ENCODE measurements at regions not wholly inside any gene's neighbourhood (a gene's known extent, or its start where the extent isn't known, plus 50 kb on each side); places are given as distances from the start of the nearest gene placed in this dataset.

DNA sequence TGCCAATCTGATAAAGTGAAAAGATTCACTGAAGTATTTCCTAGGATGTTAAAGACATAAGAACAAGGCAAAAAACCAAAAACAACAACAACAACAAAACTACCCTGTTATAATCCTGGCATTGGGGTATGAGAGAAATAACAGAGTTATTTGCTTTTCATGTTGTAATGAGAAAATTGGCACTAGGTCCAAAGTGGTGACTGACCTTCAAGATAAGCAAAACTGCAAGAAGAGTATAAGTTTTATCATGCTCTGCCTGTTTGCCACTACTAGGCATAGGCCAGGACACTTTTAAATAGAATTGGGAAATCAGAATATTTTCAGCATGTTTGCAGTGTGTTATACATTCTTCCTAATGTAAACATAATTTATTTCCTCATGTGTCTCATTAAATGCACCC lies 140.1 kb upstream of the CPM start:
- TF ChIP-seq RAD21 (IDR thresholded peaks at IDR 0.05 in 1 of 2, conservative IDR thresholded peaks at IDR 0.05 in 1 of 2; ENCODE audit: low read depth in 2 of 2, low read length in 2 of 2) (no peak), CHD2 (IDR thresholded peaks at IDR 0.05; ENCODE audit: low read length) (no peak), POLR2A (IDR thresholded peaks at IDR 0.05; ENCODE audit: control extremely low read depth in 1 of 2, low read depth in 2 of 2, low read length in 2 of 2) (no peak), TAF1 (IDR thresholded peaks at IDR 0.05; ENCODE audit: low read depth, low read length) (no peak), POLR2AphosphoS5 (IDR thresholded peaks at IDR 0.05; ENCODE audit: low read depth, low read length) (no peak)
- TF ChIP-seq, protein P1, sequence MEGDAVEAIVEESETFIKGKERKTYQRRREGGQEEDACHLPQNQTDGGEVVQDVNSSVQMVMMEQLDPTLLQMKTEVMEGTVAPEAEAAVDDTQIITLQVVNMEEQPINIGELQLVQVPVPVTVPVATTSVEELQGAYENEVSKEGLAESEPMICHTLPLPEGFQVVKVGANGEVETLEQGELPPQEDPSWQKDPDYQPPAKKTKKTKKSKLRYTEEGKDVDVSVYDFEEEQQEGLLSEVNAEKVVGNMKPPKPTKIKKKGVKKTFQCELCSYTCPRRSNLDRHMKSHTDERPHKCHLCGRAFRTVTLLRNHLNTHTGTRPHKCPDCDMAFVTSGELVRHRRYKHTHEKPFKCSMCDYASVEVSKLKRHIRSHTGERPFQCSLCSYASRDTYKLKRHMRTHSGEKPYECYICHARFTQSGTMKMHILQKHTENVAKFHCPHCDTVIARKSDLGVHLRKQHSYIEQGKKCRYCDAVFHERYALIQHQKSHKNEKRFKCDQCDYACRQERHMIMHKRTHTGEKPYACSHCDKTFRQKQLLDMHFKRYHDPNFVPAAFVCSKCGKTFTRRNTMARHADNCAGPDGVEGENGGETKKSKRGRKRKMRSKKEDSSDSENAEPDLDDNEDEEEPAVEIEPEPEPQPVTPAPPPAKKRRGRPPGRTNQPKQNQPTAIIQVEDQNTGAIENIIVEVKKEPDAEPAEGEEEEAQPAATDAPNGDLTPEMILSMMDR (IDR thresholded peaks at IDR 0.05; ENCODE audit: control extremely low read depth in 1 of 3, insufficient read depth in 1 of 3, low read depth in 1 of 3, low read length in 3 of 3), result no peak
- TF ChIP-seq, protein P2, sequence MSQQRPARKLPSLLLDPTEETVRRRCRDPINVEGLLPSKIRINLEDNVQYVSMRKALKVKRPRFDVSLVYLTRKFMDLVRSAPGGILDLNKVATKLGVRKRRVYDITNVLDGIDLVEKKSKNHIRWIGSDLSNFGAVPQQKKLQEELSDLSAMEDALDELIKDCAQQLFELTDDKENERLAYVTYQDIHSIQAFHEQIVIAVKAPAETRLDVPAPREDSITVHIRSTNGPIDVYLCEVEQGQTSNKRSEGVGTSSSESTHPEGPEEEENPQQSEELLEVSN (IDR thresholded peaks at IDR 0.05), result no peak
